SK-N-SH (cell line): ENCODE measurements at regions not wholly inside any gene's neighbourhood (a gene's known extent, or its start where the extent isn't known, plus 50 kb on each side); places are given as distances from the start of the nearest gene placed in this dataset.

Experiments
- CHD2 ChIP-seq: fragments of 150-350 bp; IDR thresholded peaks from 2 replicates; pipeline ENCODE4 v1.6.1; 2018; ENCODE audit warnings: low read length; ENCODE audit not compliant: partially characterized antibody
- CTCF ChIP-seq: fragments of 200-600 bp; sonication (generic); IDR thresholded peaks from 2 replicates; pipeline ENCODE4 v1.6.1; 2017; ENCODE audit warnings: antibody characterized with exemption, mild to moderate bottlenecking, moderate library complexity
- EZH2phosphoT487 ChIP-seq: fragments of 200-600 bp; sonication (generic); IDR thresholded peaks from 2 replicates; pipeline ENCODE4 v1.6.1; 2017; ENCODE audit warnings: low read depth, mixed run types, mild to moderate bottlenecking, antibody characterized with exemption, moderate library complexity, borderline replicate concordance
- FOXJ3 ChIP-seq: sonication (generic); formaldehyde crosslinking; IDR thresholded peaks from 2 replicates; pipeline ENCODE4 v1.5.1; 2020; ENCODE audit warnings: mild to moderate bottlenecking, missing genetic modification reagents
- GATA2 ChIP-seq: sonication (generic); formaldehyde crosslinking; IDR thresholded peaks from 2 replicates; pipeline ENCODE4 v1.5.0; 2020; ENCODE audit warnings: mild to moderate bottlenecking, missing genetic modification reagents
- JUND ChIP-seq: IDR thresholded peaks from 2 replicates; pipeline ENCODE4 v1.4.0; 2012
- NFIC ChIP-seq: IDR thresholded peaks from 2 replicates; pipeline ENCODE4 v1.4.0; 2012; ENCODE audit warnings: borderline replicate concordance
- NRF1 ChIP-seq: IDR thresholded peaks from 2 replicates; pipeline ENCODE4 v1.6.1; 2012; ENCODE audit warnings: low read depth, mild to moderate bottlenecking, low read length
- POLR2AphosphoS5 ChIP-seq: IDR thresholded peaks from 2 replicates; pipeline ENCODE4 v1.6.1; 2012; ENCODE audit warnings: low read depth, low read length
- RCOR1 ChIP-seq: fragments of 150-350 bp; IDR thresholded peaks from 2 replicates; pipeline ENCODE4 v1.6.1; 2017; ENCODE audit warnings: antibody characterized with exemption, low read length
- SIN3A ChIP-seq: IDR thresholded peaks from 2 replicates; pipeline ENCODE4 v1.6.1; 2012; ENCODE audit warnings: low read depth, mild to moderate bottlenecking, low read length, moderate library complexity, borderline replicate concordance
- ZBTB33 ChIP-seq: IDR thresholded peaks from 2 replicates; pipeline ENCODE4 v1.4.0; 2012; ENCODE audit warnings: low read depth, borderline replicate concordance
- TF ChIP-seq, protein P1 (sequence below): IDR thresholded peaks from 2 replicates; pipeline ENCODE4 v1.4.0; 2012; ENCODE audit warnings: low read depth, borderline replicate concordance

DNA sequence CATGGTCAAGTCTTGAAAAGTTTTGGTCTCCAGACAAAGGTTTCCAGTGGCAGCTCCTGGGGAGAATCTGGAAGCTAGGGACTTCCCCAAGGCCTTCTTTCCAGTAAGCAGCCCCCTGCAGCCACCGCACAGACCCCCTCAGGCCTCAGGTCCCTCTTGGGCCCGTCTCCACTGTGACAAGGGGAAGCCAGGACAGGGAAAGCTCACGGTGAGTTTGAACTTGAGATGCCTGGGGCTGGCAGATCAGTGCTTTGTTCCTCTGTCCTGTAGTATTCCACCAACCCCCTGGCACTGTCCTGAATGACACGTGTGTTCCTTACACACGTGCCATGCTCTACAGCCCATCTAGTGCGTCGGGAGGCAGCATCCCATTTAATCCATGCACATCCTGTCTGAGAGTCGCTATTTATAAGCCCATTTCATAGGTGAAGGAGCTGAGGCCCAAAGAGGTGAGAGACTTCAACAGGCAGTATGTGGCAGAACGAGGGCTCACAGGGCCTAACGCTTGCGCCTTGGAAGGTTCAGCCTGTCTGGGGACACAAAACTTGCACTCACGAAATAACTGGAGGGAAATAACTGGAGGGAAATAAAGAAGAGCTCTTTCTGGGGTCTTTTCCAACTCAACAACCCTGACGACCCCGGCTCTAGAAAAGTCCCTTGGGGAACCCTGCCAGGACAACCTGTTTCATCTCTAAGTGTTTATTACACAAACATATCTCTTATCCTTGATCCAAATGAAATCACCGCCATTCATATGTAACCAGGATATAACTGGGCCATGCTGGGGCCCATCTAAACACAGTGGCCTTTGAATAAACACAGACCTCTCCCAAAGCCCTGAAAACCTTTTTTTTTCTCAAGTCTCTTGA lies 123.0 kb downstream of the BANF2 start:
- no peak for TF ChIP-seq NRF1
- no peak for TF ChIP-seq POLR2AphosphoS5
- no peak for TF ChIP-seq CTCF
- no peak for TF ChIP-seq CHD2
- TF ChIP-seq GATA2, result no peak
- no peak for TF ChIP-seq FOXJ3 (CRISPR knock-in tag)
- TF ChIP-seq RCOR1, result no peak
- TF ChIP-seq NFIC, result no peak
- TF ChIP-seq SIN3A, result no peak
- no peak for TF ChIP-seq ZBTB33
- TF ChIP-seq, protein P1, sequence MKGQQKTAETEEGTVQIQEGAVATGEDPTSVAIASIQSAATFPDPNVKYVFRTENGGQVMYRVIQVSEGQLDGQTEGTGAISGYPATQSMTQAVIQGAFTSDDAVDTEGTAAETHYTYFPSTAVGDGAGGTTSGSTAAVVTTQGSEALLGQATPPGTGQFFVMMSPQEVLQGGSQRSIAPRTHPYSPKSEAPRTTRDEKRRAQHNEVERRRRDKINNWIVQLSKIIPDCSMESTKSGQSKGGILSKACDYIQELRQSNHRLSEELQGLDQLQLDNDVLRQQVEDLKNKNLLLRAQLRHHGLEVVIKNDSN, result no peak
- TF ChIP-seq JUND, result no peak
- TF ChIP-seq EZH2phosphoT487, result no peak
